ENCODE measurements at regions not wholly inside any gene's neighbourhood (a gene's known extent, or its start where the extent isn't known, plus 50 kb on each side); places are given as distances from the start of the nearest gene placed in this dataset.

DNA sequence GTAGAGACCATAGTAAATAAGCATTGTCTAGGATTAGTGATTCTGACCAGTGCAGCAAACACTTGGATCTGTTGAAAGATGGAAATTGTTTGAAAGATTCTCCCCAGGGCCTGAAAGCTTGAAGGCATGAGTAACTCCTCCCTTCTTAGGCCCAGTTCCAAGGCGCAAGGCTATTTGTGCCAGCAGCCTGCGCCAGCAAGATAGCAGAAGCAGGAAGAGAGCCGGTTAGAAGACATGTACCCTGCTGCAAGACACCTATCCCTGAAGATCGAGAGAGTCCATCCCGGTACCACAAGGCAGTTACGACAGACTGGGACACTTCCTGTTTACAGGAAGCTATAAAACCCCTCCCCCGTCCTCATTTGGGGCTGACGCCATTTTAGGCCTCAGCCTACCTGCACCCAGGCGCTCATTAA lies 72.4 kb upstream of the JADE1 start:
- DNase-seq (no peak), ATAC-seq (no peak)
- TF ChIP-seq, protein P1, sequence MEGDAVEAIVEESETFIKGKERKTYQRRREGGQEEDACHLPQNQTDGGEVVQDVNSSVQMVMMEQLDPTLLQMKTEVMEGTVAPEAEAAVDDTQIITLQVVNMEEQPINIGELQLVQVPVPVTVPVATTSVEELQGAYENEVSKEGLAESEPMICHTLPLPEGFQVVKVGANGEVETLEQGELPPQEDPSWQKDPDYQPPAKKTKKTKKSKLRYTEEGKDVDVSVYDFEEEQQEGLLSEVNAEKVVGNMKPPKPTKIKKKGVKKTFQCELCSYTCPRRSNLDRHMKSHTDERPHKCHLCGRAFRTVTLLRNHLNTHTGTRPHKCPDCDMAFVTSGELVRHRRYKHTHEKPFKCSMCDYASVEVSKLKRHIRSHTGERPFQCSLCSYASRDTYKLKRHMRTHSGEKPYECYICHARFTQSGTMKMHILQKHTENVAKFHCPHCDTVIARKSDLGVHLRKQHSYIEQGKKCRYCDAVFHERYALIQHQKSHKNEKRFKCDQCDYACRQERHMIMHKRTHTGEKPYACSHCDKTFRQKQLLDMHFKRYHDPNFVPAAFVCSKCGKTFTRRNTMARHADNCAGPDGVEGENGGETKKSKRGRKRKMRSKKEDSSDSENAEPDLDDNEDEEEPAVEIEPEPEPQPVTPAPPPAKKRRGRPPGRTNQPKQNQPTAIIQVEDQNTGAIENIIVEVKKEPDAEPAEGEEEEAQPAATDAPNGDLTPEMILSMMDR (IDR thresholded peaks at IDR 0.05): no peak
- H3K36me3 Mint-ChIP-seq: no peaks in the 10 kb centered on the region
- Histone ChIP-seq H3K27ac (ENCODE audit: low read length) (no peak overlapping the region), H3K36me3 (ENCODE audit: control insufficient read depth, insufficient read depth, low read length) (no peaks in the 10 kb centered on the region), H3K4me1 (ENCODE audit: control insufficient read depth, insufficient read depth, low read length) (no peaks in the 10 kb centered on the region), H3K4me3 (ENCODE audit: low read length) (no peak overlapping the region), H3K27me3 (ENCODE audit: control insufficient read depth, insufficient read depth, low read length) (no peaks in the 10 kb centered on the region), H3K9me3 (ENCODE audit: control insufficient read depth, insufficient read depth, low read length) (peaks cover 3% of the 10 kb centered on the region)
- no peak overlapping the region for H3K27ac Mint-ChIP-seq
- H3K4me3 Mint-ChIP-seq: no peak overlapping the region
- H3K27me3 Mint-ChIP-seq (ENCODE audit: low read depth in 2 of 2): no peaks in the 10 kb centered on the region
- intact Hi-C loops (cut with micrococcal nuclease): no loop called here
- WGBS (ENCODE audit: insufficient coverage): 93% methylated on average over 9 of the region's 9 CpGs
- H3K9me3 Mint-ChIP-seq: no peaks in the 10 kb centered on the region
- no peaks in the 10 kb centered on the region for H3K4me1 Mint-ChIP-seq

DNA sequence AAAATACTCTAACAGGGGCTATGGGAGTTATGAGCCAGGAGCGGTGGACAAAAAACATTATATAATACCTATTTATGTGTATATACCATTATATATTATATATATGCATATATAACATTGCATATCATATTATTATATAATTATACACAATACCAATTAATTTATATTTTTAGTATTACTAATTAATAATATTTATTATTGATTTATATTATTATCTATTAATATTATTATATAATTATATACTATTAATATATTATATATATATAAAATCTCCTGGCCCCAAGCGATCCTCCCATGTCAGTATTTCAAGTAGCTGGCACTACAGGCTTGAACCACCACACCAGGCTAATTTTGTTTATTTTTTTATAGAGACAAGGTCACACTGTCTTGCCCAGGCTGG lies 73.8 kb upstream of the JADE1 start:
- TF ChIP-seq, protein P1 (IDR thresholded peaks at IDR 0.05): no peak
- Histone ChIP-seq H3K4me1 (ENCODE audit: control insufficient read depth, insufficient read depth, low read length) (no peaks in the 10 kb centered on the region), H3K36me3 (ENCODE audit: control insufficient read depth, insufficient read depth, low read length) (no peaks in the 10 kb centered on the region), H3K27me3 (ENCODE audit: control insufficient read depth, insufficient read depth, low read length) (no peaks in the 10 kb centered on the region), H3K9me3 (ENCODE audit: control insufficient read depth, insufficient read depth, low read length) (no peaks in the 10 kb centered on the region), H3K27ac (ENCODE audit: low read length) (no peak overlapping the region), H3K4me3 (ENCODE audit: low read length) (no peak overlapping the region)
- no peaks in the 10 kb centered on the region for H3K4me1 Mint-ChIP-seq
- no peak for DNase-seq
- H3K27ac Mint-ChIP-seq: no peak overlapping the region
- WGBS (ENCODE audit: insufficient coverage): 100% methylated on average over 1 of the region's 2 CpGs
- H3K4me3 Mint-ChIP-seq: no peak overlapping the region
- H3K9me3 Mint-ChIP-seq: no peaks in the 10 kb centered on the region
- H3K27me3 Mint-ChIP-seq (ENCODE audit: low read depth in 2 of 2): no peaks in the 10 kb centered on the region
- intact Hi-C loops (cut with micrococcal nuclease): no loop called here
- no peaks in the 10 kb centered on the region for H3K36me3 Mint-ChIP-seq
- no peak for ATAC-seq

DNA sequence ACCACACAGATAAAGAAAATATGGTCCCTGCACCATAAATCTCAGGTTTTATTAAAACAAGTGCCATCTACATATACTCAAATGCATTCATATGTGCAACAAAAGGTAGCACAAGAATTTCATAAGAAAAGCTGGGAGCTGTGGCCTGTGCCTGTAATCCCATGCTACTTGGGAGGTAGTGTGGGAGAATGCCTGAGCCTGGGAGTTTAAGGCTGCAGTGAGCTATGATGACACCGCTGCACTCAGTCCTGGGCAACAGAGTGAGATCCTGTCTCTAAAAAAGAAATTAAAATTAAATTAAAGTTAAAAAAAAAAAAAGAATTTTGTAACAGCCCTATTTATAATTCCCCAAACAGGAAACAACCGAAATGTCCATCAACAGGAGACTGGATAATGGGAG lies 81.3 kb upstream of the JADE1 start:
- Histone ChIP-seq H3K4me3 (ENCODE audit: low read length) (no peak overlapping the region), H3K36me3 (ENCODE audit: control insufficient read depth, insufficient read depth, low read length) (no peaks in the 10 kb centered on the region), H3K9me3 (ENCODE audit: control insufficient read depth, insufficient read depth, low read length) (no peaks in the 10 kb centered on the region), H3K4me1 (ENCODE audit: control insufficient read depth, insufficient read depth, low read length) (no peaks in the 10 kb centered on the region), H3K27ac (ENCODE audit: low read length) (no peak overlapping the region), H3K27me3 (ENCODE audit: control insufficient read depth, insufficient read depth, low read length) (no peaks in the 10 kb centered on the region)
- Mint-ChIP-seq H3K4me1 (no peaks in the 10 kb centered on the region), H3K4me3 (no peak overlapping the region), H3K27ac (no peak overlapping the region), H3K9me3 (no peaks in the 10 kb centered on the region), H3K36me3 (no peaks in the 10 kb centered on the region), H3K27me3 (ENCODE audit: low read depth in 2 of 2) (no peaks in the 10 kb centered on the region)
- intact Hi-C loops (cut with micrococcal nuclease): no loop called here
- DNase-seq: no peak
- WGBS (ENCODE audit: insufficient coverage): no CpG with 5 or more reads among the region's 2 CpGs
- TF ChIP-seq, protein P1 (IDR thresholded peaks at IDR 0.05): no peak
- ATAC-seq: no peak

DNA sequence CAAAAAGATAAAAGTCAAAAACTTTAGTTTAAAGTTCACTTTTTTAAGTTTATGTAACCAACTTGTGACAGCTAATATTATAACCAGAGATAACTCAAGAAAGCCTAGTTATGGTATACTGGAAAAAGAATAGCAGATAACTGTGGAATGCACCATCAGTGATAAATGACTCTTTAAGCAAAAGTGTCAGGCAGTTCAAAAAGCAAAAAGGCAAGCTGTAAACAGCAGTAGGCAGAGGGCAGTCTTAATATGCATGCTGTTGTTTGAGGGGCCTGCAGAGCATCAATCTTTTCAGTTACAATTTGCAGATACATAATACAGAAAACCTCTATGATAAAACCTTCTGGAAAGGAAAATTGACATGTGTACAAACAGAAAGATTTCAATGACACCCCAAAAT lies 81.8 kb upstream of the JADE1 start:
- Mint-ChIP-seq H3K27me3 (ENCODE audit: low read depth in 2 of 2) (no peaks in the 10 kb centered on the region), H3K4me1 (no peaks in the 10 kb centered on the region), H3K27ac (no peak overlapping the region), H3K4me3 (no peak overlapping the region), H3K36me3 (no peaks in the 10 kb centered on the region), H3K9me3 (no peaks in the 10 kb centered on the region)
- no peaks in the 10 kb centered on the region for H3K4me1 ChIP-seq (ENCODE audit: control insufficient read depth, insufficient read depth, low read length)
- no peak overlapping the region for H3K4me3 ChIP-seq (ENCODE audit: low read length)
- no peaks in the 10 kb centered on the region for H3K27me3 ChIP-seq (ENCODE audit: control insufficient read depth, insufficient read depth, low read length)
- no peaks in the 10 kb centered on the region for H3K9me3 ChIP-seq (ENCODE audit: control insufficient read depth, insufficient read depth, low read length)
- no peak overlapping the region for H3K27ac ChIP-seq (ENCODE audit: low read length)
- intact Hi-C loops (cut with micrococcal nuclease): no loop called here
- DNase-seq: no peak
- TF ChIP-seq, protein P1 (IDR thresholded peaks at IDR 0.05): no peak
- no peaks in the 10 kb centered on the region for H3K36me3 ChIP-seq (ENCODE audit: control insufficient read depth, insufficient read depth, low read length)
- no peak for ATAC-seq
